SK-N-SH treated with all-trans-retinoic acid at 6 μM for 48 hours (cell line): ENCODE measurements at regions not wholly inside any gene's neighbourhood (a gene's known extent, or its start where the extent isn't known, plus 50 kb on each side); places are given as distances from the start of the nearest gene placed in this dataset.
"Not testable (repeated sequence)": the region's sequence is repeated elsewhere in the genome, so short reads cannot be mapped to it uniquely, and the experiment has no call there.

ENCODE experiments used
- ARNTL ChIP-seq: fragments of 450-650 bp; formaldehyde crosslinking; IDR thresholded peaks from 2 replicates; pipeline ENCODE4 v1.5.0; 2020; ENCODE audit warnings: low read depth, mild to moderate bottlenecking, moderate library complexity, borderline replicate concordance
- PATZ1 ChIP-seq: fragments of 250-450 bp; sonication (Bioruptor Pico); IDR thresholded peaks from 2 replicates; pipeline ENCODE4 v1.8.0; 2020; ENCODE audit warnings: mild to moderate bottlenecking, moderate library complexity, borderline replicate concordance
- RARB ChIP-seq: fragments of 250-450 bp; sonication (Bioruptor Pico); IDR thresholded peaks from 2 replicates; pipeline ENCODE4 v1.8.0; 2021; ENCODE audit warnings: mild to moderate bottlenecking, moderate library complexity
- SNAI2 ChIP-seq: fragments of 250-450 bp; sonication (Bioruptor Pico); IDR thresholded peaks from 2 replicates; pipeline ENCODE4 v1.5.0; 2020; ENCODE audit warnings: mild to moderate bottlenecking, moderate library complexity
- TOX ChIP-seq: fragments of 250-450 bp; sonication (Bioruptor Pico); IDR thresholded peaks from 2 replicates; pipeline ENCODE4 v1.8.0; 2021; ENCODE audit warnings: mild to moderate bottlenecking, moderate library complexity, borderline replicate concordance
- ZFP3 ChIP-seq: fragments of 250-450 bp; sonication (Bioruptor Pico); IDR thresholded peaks from 2 replicates; pipeline ENCODE4 v1.5.0; 2020; ENCODE audit warnings: mild to moderate bottlenecking, moderate library complexity
- TF ChIP-seq, protein P1 (sequence below): fragments of 250-450 bp; sonication (Bioruptor Pico); IDR thresholded peaks from 2 replicates; pipeline ENCODE4 v1.5.1; 2020; ENCODE audit warnings: low read depth, mild to moderate bottlenecking, moderate library complexity

DNA sequence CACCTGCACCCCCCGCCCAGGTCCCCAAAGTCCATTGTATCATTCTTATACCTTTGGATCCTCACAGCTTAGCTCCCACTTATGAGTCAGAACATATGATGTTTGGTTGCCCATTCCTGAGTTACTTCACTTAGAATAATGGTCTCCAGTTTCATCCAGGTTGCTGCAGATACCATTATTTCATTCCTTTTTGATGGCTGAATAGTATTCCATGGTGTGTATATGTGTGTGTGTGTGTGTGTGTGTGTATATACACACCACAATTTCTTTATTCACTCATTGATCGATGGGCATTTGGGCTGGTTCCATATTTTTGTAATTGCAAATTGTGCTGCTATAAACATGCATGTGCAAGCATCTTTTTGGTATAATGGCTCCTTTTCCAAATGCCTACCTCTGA, 125.4 kb downstream of the UTRN start:
- TF ChIP-seq, protein P1, sequence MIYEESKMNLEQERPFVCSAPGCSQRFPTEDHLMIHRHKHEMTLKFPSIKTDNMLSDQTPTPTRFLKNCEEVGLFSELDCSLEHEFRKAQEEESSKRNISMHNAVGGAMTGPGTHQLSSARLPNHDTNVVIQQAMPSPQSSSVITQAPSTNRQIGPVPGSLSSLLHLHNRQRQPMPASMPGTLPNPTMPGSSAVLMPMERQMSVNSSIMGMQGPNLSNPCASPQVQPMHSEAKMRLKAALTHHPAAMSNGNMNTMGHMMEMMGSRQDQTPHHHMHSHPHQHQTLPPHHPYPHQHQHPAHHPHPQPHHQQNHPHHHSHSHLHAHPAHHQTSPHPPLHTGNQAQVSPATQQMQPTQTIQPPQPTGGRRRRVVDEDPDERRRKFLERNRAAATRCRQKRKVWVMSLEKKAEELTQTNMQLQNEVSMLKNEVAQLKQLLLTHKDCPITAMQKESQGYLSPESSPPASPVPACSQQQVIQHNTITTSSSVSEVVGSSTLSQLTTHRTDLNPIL, result not testable (repeated sequence)
- TF ChIP-seq RARB (CRISPR knock-in tag); ZFP3; ARNTL (CRISPR knock-in tag); SNAI2 (CRISPR knock-in tag); TOX (CRISPR knock-in tag); PATZ1 (CRISPR knock-in tag): not testable (repeated sequence)
